PC-9 (cell line): ENCODE measurements at regions not wholly inside any gene's neighbourhood (a gene's known extent, or its start where the extent isn't known, plus 50 kb on each side); places are given as distances from the start of the nearest gene placed in this dataset.

Experiments
- BruUV-seq: library from RNA; stranded (reverse); fragments of 400-500 nt; replicated peaks from 2 replicates; lab custom pipeline; 2021; lab: Mats Ljungman, UMichigan
- CTCF ChIA-PET: fragments of 300-600 bp; sonication (Branson Sonifier 250); formaldehyde crosslinking; loops from one replicate; lab custom pipeline; 2022; ENCODE audit warnings: antibody characterized with exemption; lab: Charles Lee
- POLR2A ChIA-PET: fragments of 300-600 bp; sonication (Branson Sonifier 250); formaldehyde crosslinking; loops from one replicate; lab custom pipeline; 2022; ENCODE audit warnings: antibody characterized with exemption; ENCODE audit not compliant: unreplicated experiment; lab: Charles Lee
- DNase-seq, 2 experiments: peaks; one replicate each; pipeline versions ENCODE4 v3.0.0 to v3.0.0-alpha.2; 2015 to 2022; ENCODE audit warnings: mixed read lengths in 1 of 2
- H2AFZ ChIP-seq: fragments of 200-600 bp; sonication (generic); 2 replicates; pipeline ENCODE4 v1.8.1; 2017; ENCODE audit warnings: antibody characterized with exemption
- H3F3A ChIP-seq: fragments of 200-600 bp; sonication (generic); 2 replicates; pipeline ENCODE4 v1.8.1; 2017; ENCODE audit warnings: antibody characterized with exemption, mild to moderate bottlenecking, low read depth; ENCODE audit not compliant: insufficient read depth
- H3K27ac ChIP-seq: fragments of 200-600 bp; sonication (generic); 2 replicates; pipeline ENCODE4 v1.6.1; 2016; ENCODE audit warnings: mixed run types
- H3K27me3 ChIP-seq: fragments of 200-600 bp; sonication (generic); 2 replicates; pipeline ENCODE4 v1.6.1; 2016; ENCODE audit warnings: low read depth, mixed run types; ENCODE audit not compliant: insufficient read depth
- H3K36me3 ChIP-seq: fragments of 200-600 bp; sonication (generic); 2 replicates; pipeline ENCODE4 v1.6.1; 2016; ENCODE audit warnings: low read depth, mixed run types
- H3K4me1 ChIP-seq: fragments of 200-600 bp; sonication (generic); replicated peaks from 2 replicates; pipeline ENCODE4 v1.6.1; 2016; ENCODE audit warnings: mixed run types; ENCODE audit not compliant: insufficient read depth
- H3K4me2 ChIP-seq: fragments of 200-600 bp; sonication (generic); 2 replicates; pipeline ENCODE4 v1.6.1; 2017; ENCODE audit warnings: mixed run types
- H3K4me3 ChIP-seq: fragments of 200-600 bp; sonication (generic); 2 replicates; pipeline ENCODE4 v1.6.1; 2016; ENCODE audit warnings: mixed run types
- H3K79me2 ChIP-seq: fragments of 200-600 bp; sonication (generic); 2 replicates; pipeline ENCODE4 v1.6.1; 2017; ENCODE audit warnings: low read depth, mixed run types
- H3K9me2 ChIP-seq: fragments of 200-600 bp; sonication (generic); 2 replicates; pipeline ENCODE4 v1.8.1; 2017; ENCODE audit warnings: mild to moderate bottlenecking; ENCODE audit not compliant: insufficient read depth
- H3K9me3 ChIP-seq: fragments of 200-600 bp; sonication (generic); 2 replicates; pipeline ENCODE4 v1.8.1; 2016; ENCODE audit warnings: low read depth; ENCODE audit not compliant: insufficient read depth
- H4K20me1 ChIP-seq: fragments of 200-600 bp; sonication (generic); 2 replicates; pipeline ENCODE4 v1.8.1; 2017; ENCODE audit not compliant: insufficient read depth
- EZH2 ChIP-seq: fragments of 200-600 bp; sonication (generic); IDR thresholded peaks from 2 replicates; pipeline ENCODE4 v1.8.0; 2017; ENCODE audit warnings: antibody characterized with exemption, low read depth
- intact Hi-C: fragments of 100-400 bp; cut with micrococcal nuclease; formaldehyde crosslinking; loops from one replicate; pipeline ENCODE4 v1.10.0; 2022; ENCODE audit not compliant: unreplicated experiment
- TF ChIP-seq, protein P1 (sequence below): fragments of 200-600 bp; sonication (generic); conservative IDR thresholded peaks from 2 replicates; pipeline ENCODE4 v1.6.1; 2017; ENCODE audit warnings: mixed run types, antibody characterized with exemption, mild to moderate bottlenecking, moderate library complexity

DNA sequence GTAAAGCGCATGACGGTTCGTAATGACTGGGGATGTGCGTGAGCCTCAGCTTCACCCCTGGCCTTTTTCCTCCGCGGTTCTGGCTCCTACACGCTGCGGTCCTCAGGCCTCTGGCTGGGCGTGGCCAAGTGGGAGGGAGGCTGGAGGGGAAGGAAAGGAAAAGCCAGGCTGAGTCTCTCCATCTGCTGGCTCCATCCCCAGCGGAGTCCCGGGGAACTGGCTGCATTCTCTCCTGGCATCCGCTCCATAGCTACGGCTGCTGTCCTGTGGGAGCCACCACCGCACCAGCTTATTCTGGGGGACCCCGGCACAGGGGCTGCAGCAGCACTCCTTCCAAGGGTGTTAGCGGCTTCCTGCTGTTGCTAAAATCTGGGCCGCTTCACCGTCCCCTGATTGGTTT is 68.2 kb upstream of the SLC24A4 start:
- Histone ChIP-seq H3K27me3 (peaks cover 26% of the 10 kb centered on the region), H2AFZ (no peak overlapping the region), H3K27ac (no peak overlapping the region), H4K20me1 (no peaks in the 10 kb centered on the region), H3K4me1 (no peaks in the 10 kb centered on the region), H3K36me3 (no peaks in the 10 kb centered on the region), H3K9me2 (no peaks in the 10 kb centered on the region), H3K79me2 (no peaks in the 10 kb centered on the region), H3K9me3 (no peaks in the 10 kb centered on the region), H3K4me3 (no peak overlapping the region), H3F3A (no peaks in the 10 kb centered on the region), H3K4me2 (no peak overlapping the region)
- POLR2A ChIA-PET: no interaction called here
- TF ChIP-seq EZH2: no peak
- TF ChIP-seq, protein P1, sequence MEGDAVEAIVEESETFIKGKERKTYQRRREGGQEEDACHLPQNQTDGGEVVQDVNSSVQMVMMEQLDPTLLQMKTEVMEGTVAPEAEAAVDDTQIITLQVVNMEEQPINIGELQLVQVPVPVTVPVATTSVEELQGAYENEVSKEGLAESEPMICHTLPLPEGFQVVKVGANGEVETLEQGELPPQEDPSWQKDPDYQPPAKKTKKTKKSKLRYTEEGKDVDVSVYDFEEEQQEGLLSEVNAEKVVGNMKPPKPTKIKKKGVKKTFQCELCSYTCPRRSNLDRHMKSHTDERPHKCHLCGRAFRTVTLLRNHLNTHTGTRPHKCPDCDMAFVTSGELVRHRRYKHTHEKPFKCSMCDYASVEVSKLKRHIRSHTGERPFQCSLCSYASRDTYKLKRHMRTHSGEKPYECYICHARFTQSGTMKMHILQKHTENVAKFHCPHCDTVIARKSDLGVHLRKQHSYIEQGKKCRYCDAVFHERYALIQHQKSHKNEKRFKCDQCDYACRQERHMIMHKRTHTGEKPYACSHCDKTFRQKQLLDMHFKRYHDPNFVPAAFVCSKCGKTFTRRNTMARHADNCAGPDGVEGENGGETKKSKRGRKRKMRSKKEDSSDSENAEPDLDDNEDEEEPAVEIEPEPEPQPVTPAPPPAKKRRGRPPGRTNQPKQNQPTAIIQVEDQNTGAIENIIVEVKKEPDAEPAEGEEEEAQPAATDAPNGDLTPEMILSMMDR: no peak
- CTCF ChIA-PET: no interaction called here
- intact Hi-C loops: no loop called here
- BruUV-seq: no TSS peak
- no peak for DNase-seq

DNA sequence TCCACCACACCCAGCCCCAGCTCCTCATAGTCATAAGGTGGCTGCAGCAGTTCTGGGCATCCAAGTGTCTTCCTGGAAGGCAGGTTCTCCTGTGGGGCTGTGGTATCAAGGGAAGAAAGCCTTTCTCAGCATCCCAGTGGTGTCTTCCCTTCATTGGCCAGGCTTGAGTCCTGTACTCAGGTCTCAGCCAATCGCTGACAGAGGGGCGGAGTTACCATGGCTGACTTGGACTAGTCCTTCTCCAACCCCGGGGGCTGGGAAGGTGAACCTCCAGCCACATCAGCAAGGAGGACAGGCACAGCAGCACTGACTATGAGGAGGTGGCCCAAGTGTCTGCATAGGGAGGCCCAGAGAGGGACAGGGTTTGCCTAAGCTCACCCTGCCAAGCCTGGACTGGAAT is 64.0 kb upstream of the SLC24A4 start:
- CTCF ChIA-PET: no interaction called here
- Histone ChIP-seq H3F3A (no peaks in the 10 kb centered on the region), H3K4me1 (no peaks in the 10 kb centered on the region; the same call in 1 of the 2 replicates), H2AFZ (no peak overlapping the region), H4K20me1 (no peaks in the 10 kb centered on the region), H3K4me2 (no peak overlapping the region), H3K27me3 (peaks cover 10% of the 10 kb centered on the region; the same call in 1 of the 2 replicates), H3K36me3 (no peaks in the 10 kb centered on the region), H3K9me2 (no peaks in the 10 kb centered on the region), H3K79me2 (no peaks in the 10 kb centered on the region), H3K4me3 (no peak overlapping the region), H3K27ac (no peak overlapping the region), H3K9me3 (no peaks in the 10 kb centered on the region)
- no TSS peak for BruUV-seq
- TF ChIP-seq EZH2: no peak
- TF ChIP-seq, protein P1: no peak
- POLR2A ChIA-PET: no interaction called here
- no peak for DNase-seq
- intact Hi-C loops: no loop called here

DNA sequence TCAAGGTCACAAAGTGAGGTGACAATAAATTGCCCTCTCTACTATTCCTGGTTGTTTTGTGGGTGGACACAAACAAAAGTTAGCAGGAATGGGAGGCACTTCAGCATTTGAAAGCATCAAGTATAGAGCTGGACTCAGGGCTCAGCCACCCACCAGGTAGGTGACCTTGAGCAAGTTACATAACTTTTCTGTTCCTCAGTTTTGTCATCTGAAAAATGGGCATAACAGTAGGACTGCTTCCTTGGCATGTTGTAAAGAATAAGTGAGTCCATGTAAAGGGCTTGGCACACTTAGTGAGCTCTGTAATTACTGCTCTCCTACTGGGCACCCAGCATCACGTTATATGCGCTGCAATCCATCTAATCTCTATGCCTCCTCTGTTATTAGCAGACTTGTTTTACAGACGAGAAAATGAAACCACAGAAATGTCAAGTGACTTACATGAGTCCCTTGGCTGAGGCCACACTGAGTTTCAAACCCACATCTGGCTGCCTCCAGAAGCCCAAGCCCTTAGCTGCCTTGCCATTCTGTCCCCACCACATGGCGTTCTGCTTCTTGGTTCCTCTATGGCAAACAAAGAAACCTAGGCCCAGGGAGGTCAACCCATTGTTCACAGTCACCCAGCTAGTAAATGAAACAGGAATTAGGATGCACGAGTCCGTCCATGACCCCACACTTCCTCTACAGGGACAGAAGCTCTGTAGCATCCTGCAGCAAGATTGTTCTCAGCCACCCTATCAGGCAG is 63.2 kb upstream of the SLC24A4 start:
- intact Hi-C loops: no loop called here
- ChIA-PET POLR2A (no interaction called here), CTCF (no interaction called here)
- H3K4me2 ChIP-seq: no peak overlapping the region
- no TSS peak for BruUV-seq
- H3K9me2 ChIP-seq: no peaks in the 10 kb centered on the region
- TF ChIP-seq, protein P1: no peak
- TF ChIP-seq EZH2: no peak
- H3K9me3 ChIP-seq: no peaks in the 10 kb centered on the region
- no peaks in the 10 kb centered on the region for H3K79me2 ChIP-seq
- DNase-seq: no peak
- no peak overlapping the region for H3K4me3 ChIP-seq
- no peaks in the 10 kb centered on the region for H4K20me1 ChIP-seq
- no peaks in the 10 kb centered on the region for H3K36me3 ChIP-seq
- no peaks in the 10 kb centered on the region; the same call in 1 of the 2 replicates for H3K4me1 ChIP-seq
- H3K27me3 ChIP-seq: peaks cover 10% of the 10 kb centered on the region; the same call in 1 of the 2 replicates
- H2AFZ ChIP-seq: no peak overlapping the region
- no peak overlapping the region for H3K27ac ChIP-seq
- no peaks in the 10 kb centered on the region for H3F3A ChIP-seq
